ENCODE measurements at regions not wholly inside any gene's neighbourhood (a gene's known extent, or its start where the extent isn't known, plus 50 kb on each side); places are given as distances from the start of the nearest gene placed in this dataset.

DNA sequence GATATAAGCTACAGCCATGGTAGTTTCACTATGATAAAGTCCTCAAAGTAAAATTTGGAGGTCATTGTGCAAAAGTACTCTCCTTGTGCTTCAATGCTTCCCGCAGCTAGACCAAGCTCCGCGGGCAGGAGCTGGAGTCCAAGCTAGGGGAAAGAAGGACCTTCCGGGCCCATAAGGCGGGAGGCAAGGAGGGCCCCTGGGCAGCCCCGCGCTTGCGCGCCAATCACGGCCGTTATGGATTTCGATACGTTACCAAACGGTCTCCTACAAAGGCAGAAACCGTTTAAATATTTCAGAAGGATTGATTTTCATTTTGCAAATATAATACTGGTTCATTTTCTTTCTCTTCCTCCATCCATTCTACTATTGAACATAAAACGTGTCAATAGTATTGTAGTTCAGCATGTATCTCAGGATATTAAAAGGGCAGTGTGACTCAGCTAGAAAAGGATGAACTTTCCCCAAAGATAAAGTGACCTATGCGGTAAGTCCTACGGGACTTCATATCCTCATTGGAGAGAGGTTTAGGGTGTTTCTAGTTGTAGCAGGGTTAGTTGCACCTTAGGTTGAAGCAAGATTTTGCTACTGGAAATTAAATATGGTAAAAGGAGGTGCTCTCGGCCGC, 128.0 kb downstream of the KIF20B start:
- DNase-seq = no peak

- DNase-seq = no peak
These were observed 128.5 kb downstream of the KIF20B start for GRCh38 chr10:89829887-89830269.

DNA sequence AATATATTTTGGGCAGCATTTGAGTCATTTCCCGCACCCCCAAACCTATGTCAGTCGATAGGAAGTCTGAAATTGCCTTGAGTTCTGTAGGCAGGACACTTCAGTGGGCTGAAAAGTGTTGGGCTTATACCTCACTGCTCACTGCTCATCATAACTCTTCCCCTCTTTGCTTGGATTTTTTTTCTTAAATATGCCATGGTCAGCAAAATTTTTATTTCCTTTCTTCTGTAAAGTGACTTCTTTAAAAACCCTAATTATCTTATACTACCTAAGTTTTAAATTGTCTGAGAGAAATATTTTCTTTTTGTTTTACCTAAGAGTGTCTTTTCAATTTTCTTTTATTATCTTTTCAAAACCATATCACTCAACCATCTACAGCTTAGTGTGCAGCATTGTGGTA, 129.2 kb downstream of the KIF20B start:
- DNase-seq = no peak

- DNase-seq = no peak
These were observed 135.4 kb downstream of the KIF20B start for GRCh38 chr10:89836840-89837164.

DNA sequence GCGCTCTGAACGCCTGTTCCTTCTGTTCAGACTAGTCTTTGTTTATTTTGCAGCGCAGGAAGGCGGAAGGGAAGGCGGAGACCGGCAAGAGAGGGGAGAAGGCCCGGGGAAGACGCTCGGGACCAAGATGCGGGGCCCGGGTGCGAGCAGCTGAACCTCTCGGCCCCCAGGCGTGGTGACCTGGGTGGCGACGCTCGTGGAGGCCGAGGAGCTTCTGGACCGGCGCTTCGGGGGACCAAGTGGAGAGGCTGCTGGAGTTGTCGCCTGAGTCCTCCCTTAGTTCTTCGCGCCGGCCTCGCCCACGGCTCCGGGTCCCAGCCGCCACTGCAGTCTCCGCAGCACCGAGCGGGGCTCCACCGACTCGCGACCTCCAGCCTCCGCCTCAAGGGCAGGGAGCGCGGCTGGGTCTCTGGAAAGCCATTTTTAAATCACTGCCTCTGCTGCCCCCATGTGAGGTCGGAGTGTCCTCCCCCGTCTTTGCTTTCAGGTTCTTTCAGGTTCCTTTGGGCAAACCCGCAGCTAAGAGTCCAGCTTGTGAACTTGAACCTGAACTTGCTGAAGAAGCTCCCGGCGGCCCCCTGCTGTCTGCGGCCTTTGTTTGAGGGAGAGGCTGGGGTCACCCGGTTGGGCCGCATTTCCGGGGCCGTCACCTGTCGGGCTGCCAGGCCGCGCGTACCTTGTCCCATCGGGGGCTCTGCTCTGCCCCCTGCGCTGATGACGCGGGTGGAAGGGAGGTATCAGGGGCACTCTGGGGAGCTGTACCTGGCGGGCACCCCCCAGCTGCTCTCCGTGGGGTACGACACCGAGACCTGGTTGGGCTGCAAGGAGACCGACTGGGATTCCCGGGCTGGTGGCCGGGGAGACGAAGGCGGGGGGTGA, 136.0 kb downstream of the KIF20B start:
- DNase-seq = no peak

- DNase-seq = no peak
These were observed 136.7 kb downstream of the KIF20B start for GRCh38 chr10:89838044-89838615.

GRCh38 chr10:89845541-89846280, 144.3 kb downstream of the KIF20B start:
- DNase-seq = no peak

- DNase-seq = no peak
These were observed 144.9 kb downstream of the KIF20B start for GRCh38 chr10:89846281-89846630.

DNA sequence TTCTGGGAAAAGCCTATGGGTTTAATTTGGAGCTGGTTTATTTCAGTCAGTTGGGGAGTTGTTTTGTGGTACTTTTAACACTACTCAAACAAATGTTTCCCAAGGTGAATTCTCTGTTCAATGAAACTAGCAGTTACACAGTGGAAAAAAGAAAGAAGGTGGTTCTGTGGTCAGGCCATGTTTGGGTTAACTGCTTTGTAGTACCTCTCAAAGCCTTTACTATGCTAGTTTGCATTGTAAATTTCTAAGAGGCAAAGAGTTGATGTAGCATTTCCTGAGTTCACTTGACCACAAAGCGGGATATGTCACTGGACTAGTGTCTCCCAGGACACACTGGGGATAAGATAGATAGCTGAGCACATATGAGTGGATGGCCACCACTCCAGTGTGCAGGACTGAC, 145.4 kb downstream of the KIF20B start:
- DNase-seq = no peak

DNA sequence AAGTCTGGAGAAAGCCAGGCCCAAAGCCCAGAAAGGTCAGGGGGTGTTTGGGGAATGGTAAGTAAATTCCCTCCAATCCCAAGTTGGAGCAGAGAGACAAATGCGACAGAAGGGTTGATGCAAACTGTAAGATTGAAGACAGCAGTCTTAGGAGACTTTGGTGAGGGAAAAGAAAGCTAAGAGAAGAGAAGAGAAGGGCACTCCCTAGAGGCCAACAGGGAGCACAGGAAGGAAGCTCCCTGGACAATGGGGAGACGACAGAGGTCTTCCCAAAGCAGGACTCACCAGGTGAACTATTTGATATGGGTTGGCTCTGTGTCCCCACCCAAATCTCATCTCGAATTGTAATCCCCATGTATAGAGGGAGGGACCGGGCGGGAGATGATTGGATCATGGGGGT, 151.5 kb downstream of the KIF20B start:
- DNase-seq = no peak

DNA sequence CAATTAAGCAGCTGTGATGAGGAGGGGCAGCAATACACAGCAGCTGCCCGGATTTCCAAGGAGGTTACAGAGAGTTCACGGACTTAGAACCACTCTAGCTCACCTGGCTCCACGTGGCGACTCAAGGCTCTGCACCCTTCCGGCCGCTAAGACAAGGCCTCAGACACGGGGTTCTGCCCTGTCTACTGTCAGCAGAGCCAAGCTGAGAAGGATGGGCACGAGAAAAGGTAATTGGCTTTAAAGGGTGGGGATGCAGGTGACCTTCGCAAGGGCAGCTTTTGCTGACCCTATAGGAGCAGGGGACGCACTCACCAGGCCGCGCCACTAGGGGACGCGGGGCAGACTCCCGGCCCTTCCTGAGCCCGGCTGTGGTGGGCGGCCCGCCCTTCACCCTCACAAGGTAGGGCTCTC, 152.4 kb downstream of the KIF20B start:
- no peak for DNase-seq

- no peak for DNase-seq
These were observed 156.1 kb downstream of the KIF20B start for GRCh38 chr10:89857431-89858042.

DNA sequence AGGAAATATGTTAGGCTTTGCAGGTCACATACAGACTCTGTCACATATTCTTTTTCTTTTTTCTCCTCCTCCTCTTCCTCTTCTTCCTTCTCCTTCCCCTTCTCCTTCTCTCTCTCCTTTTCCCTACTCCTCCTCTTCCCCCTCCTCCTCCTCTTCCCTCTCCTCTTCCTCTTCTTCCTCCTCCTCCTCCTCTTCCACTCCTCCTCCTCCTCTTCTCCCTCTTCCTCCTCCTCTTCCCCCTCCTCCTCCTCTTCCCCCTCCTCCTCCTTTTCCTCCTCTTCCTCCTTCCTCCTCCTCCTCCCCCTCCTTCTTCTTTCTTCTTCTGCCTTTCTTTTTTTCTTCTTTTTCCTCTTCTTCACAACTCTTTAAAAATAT, 159.8 kb downstream of the KIF20B start:
- DNase-seq = no peak

- DNase-seq = no peak
These were observed 160.4 kb downstream of the KIF20B start for GRCh38 chr10:89861584-89862301.

- no peak for DNase-seq
These were observed 166.6 kb downstream of the KIF20B start for GRCh38 chr10:89867964-89868363.

DNA sequence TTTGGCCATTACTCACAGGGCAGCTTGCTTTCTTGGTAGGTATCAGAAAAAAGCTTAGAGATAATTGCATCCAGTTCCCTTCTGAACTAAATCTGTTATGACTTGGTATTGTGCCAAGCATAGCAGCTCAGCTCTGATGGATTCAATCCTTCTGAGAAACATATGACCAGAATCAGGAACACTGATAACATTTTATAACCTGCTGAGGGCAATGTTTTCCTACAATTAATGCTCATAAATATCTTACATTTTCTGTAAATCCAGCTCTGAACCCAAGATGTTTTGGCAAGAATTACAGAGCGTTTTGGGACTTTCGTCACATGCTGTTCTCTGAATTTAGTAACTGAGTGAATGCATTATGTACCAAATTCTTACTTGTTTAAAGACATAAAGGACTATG, 167.8 kb downstream of the KIF20B start:
- no peak for DNase-seq

DNA sequence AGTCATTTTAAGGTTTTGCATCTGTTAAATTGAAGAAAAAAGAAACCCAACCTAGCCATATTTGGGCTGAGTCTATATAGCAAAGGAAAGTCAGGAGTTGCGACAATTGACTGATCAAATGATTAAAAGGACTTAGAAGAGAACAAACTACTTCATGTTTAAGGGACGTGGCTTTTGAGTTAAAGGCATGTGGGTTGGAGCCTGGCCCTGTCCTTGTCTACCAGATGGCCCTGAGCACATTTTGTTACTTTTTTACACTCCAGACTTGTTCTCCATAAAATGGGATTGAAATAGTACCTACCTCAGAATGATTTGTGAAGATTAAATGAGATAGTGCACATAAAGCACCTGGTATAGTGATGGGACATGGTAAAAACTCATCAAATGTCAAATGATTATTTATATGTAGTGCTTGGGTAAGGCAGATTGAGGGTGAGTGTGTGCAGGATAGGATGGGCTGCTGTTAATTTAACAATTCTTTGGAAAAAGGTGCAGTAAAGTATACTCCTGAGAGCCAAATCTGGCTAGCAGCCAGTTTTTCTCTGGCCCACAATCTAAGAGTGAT, 168.3 kb downstream of the KIF20B start:
- no peak for DNase-seq

DNA sequence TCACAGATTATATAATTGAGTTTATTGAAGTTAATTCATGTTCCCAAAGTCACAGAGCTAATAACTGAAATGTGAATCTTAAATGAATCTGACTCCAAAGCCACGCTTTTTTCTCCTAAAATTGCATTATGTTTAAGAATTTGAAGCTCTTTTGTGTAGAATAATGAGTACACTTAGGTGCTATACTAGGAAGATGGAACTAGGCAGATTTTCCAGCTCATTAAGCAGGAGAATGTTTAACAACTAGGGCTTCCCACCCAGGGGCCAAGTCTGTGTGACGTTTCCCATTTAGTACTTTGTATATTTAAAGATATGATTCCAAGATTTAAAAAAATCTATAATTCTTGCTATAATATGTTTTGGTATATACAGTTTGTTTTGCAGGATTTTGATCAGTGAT, 169.5 kb downstream of the KIF20B start:
- no peak for DNase-seq

- DNase-seq = no peak
These were observed 171.7 kb downstream of the KIF20B start for GRCh38 chr10:89873055-89873454.

- DNase-seq = no peak
These were observed 174.2 kb downstream of the KIF20B start for GRCh38 chr10:89875557-89875956.

- DNase-seq = no peak
These were observed 177.7 kb downstream of the KIF20B start for GRCh38 chr10:89879121-89879520.

DNA sequence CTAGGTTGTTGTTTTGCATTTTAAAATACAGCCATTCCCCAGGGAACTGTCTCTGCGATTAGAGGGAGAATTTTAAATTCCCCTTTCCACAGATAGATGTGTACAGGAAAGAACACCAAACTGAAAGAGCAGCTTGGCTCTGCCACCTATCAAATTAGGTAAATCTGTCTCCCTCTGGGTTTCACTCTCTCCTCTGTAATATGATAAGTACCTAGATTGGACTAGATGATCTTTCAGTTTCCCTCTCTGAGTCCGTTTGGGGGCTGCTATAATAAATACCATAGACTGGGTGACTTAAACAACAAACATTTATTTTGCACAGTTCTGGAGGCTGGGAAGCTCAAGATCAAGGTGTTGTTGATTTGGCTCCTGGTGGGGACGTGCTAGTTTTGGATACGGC, 186.0 kb downstream of the KIF20B start:
- no peak for DNase-seq
